ENCODE measurements at regions not wholly inside any gene's neighbourhood (a gene's known extent, or its start where the extent isn't known, plus 50 kb on each side); places are given as distances from the start of the nearest gene placed in this dataset.

GRCh38 chr12:92650228-92650822 is 52.5 kb upstream of the PLEKHG7 start:
- no peak for DNase-seq (ENCODE audit: extremely low read depth, low read depth)

- DNase-seq (ENCODE audit: extremely low read depth, low read depth), result peak; percentile 82
Observed at GRCh38 chr12:92649511-92650227, 53.1 kb upstream of the PLEKHG7 start.

DNA sequence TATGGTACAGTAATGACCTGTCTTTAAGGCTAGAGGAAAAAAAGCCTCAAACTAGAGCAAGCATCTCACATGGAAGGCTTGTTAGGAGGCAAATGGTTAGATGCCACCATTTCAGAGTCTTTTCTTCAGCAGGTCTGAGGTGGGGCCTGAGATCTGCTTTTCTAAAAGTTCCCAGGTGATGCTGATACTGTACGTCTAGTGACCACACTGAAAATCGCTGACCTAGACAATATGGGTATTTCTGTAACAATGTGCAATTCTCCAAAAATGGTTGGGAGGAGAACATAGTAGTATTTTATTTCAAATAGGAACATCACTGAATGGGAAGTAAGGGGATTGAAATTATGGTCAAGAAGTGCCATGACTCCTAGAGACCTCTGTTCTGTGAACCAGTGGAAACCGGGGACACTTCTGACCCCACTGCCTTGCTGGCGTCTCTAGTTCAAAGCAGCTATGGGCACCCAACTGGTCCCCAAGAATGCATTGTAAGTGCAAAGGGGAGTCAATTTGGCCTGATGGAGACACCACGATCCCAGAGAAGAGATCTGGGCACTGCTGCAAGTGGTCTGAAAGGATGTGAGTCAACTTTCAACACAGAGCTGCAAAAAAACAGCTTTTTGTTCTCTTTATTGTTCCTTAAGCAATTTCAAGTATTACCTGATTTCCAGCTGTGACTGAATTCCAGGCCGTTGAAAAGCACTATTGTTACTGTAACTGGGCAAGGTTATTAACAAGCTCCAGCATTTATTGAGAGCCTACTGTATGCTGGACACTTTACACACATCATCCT is 54.4 kb upstream of the PLEKHG7 start:
- DNase-seq (ENCODE audit: extremely low read depth, low read depth), result no peak

GRCh38 chr12:92641291-92641690 is 61.5 kb upstream of the PLEKHG7 start:
- DNase-seq (ENCODE audit: extremely low read depth, low read depth), result no peak

GRCh38 chr12:92640691-92641090 is 62.1 kb upstream of the PLEKHG7 start:
- no peak for DNase-seq (ENCODE audit: extremely low read depth, low read depth)

DNA sequence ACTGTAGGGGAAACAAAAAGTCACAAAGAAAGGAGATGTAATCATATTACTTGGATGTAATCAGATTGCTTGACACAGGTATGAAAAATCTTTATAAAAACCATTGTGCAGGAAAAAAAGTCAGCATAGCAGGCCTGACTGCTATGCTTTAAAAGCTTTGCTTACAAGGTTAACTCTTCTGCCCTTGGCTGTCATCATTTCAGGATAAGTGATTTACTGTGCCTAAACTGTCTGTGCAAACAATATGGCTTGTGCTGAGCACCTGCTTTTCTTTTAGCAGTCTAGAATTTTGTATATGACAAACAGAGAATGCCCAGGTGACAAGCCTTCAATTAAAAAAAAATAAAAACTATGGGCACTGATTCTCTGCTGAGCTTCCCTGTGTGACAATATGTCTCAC is 63.8 kb upstream of the PLEKHG7 start:
- no peak for DNase-seq (ENCODE audit: extremely low read depth, low read depth)

DNA sequence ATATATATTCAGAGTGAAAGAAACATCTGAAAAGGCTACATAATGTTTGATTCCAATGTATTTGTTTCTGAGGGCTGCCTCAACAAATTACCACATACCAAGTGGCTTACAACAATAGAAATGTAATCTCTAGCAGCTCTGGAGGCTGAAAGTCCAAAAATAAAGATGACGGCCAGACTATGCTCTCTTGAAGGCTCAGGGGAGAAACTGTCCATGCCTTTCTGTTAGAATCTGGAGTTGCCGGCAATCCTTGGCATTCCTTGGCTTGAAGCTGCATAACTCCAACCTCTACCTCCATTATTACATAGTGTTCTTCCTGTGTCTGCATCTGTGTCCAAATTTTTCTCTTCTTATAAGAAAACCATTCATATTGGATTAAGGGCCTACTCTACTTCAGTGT is 68.1 kb upstream of the PLEKHG7 start:
- no peak for DNase-seq (ENCODE audit: extremely low read depth, low read depth)

GRCh38 chr12:92634202-92634601 is 68.6 kb upstream of the PLEKHG7 start:
- no peak for DNase-seq (ENCODE audit: extremely low read depth, low read depth)

- DNase-seq (ENCODE audit: extremely low read depth, low read depth), result no peak
Observed at GRCh38 chr12:92630968-92631367, 71.8 kb upstream of the PLEKHG7 start.

DNA sequence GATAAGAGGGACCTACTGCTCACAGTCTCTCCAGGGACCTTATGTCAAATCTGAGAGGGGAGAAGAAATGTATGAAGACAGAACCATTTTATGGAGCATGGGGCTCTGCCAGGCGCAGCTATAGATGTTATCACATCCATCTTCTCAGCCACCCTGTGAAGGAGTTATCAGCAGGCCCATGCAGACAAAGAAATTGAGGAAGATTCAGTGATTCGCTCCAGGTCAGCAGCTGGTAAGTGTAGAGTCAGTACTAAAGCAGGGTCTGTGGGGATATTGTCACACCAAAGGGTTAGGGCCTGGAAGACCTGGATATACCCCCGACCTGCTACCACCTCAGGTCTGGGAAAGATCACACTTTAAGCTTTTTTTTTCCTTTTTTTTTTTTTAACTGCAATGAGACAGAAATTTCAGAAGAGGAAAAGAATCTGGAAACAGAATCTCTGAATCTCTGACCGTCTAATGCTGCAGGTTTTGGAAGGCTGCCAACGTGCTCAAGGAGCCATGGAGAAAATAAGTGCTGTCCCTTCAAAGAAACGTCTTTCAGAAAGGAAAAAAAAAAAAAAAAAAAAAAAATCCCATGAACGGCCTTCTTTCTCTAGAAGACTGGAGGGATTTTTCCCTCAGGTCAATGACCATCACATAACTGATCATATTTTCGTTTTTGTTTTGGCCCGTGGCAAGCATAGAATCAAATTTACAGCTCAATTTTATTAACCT is 73.3 kb upstream of the PLEKHG7 start:
- no peak for DNase-seq (ENCODE audit: extremely low read depth, low read depth)

DNA sequence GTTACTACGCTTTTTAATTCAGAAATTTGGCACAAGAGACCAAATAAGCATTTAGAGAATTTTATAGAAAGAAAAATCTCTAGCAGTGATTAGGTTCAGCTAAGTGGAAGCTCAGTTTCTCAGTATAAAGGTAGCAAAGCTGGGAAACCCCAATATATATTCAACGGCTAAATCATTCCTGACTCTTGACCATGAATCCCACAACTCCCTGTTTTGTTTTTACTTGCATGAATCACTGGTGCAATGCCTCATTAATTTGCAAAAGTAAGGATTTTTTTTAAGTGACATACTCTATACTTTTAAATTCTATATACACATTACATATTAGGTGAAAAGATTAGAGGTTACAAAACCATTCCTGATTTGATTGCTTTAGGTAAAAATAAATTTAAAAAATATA is 74.3 kb upstream of the PLEKHG7 start:
- no peak for DNase-seq (ENCODE audit: extremely low read depth, low read depth)

DNA sequence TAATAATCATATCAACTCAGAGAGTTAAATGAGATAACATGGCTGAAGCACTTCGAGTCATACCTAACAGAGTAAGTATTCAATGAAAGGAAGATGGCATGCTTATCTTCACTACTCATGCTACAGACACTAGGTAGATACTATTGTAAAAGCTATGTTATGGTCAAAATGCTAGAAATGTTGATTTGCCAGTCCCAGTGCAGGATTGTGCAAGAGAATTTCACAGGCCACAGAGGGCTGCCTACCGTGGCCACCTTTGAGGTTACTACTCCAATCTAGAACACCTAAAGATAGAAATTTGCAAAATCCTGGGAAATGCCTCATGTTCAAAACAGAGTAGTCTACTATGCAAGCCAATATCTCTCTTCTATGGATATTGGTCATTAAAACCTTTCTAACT is 75.3 kb upstream of the PLEKHG7 start:
- DNase-seq (ENCODE audit: extremely low read depth, low read depth), result no peak

GRCh38 chr12:92625639-92626310 is 77.0 kb upstream of the PLEKHG7 start:
- DNase-seq (ENCODE audit: extremely low read depth, low read depth), result no peak

GRCh38 chr12:92624236-92624635 is 78.6 kb upstream of the PLEKHG7 start:
- no peak for DNase-seq (ENCODE audit: extremely low read depth, low read depth)

- DNase-seq (ENCODE audit: extremely low read depth, low read depth), result no peak
Observed at GRCh38 chr12:92623386-92623785, 79.4 kb upstream of the PLEKHG7 start.

DNA sequence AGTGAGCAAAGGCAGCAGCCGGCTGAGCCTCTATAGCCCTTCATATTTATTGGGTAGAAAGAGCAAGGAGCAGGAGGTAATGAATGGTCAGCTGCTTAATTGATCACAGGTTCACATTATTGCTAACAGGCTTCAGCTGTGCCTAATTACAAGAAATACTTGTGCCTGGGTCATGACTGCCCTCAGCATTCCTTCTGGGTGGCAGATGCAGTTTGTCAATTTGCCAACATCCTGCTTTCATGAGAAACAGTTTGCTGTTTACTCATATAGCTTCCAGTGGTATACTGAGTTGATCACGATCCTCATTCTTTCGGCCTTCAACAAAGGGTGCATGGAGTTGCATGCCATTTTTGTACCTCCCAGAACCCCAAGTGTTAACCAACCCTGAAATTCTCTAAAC is 81.0 kb upstream of the PLEKHG7 start:
- no peak for DNase-seq (ENCODE audit: extremely low read depth, low read depth)

DNA sequence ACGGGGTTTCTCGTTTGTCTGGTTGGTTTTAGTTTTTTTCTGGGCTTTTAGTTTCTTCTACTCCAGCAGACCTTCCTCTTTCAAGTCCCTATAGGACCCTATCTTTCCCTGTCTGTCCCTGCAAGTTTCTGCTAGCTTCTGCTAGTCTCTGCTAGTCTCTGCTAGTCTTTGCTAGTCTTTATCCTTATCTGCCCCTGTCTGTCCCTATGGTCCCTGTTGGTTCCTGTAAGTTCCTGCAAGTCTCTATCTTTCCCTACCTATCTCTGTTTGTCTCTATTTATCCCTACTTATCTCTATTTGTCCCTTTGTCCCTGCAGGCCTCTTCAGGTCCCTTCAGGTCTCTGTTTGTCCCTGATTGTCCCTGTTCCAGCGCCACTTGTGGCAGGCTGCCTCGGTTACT is 81.5 kb upstream of the PLEKHG7 start:
- DNase-seq (ENCODE audit: extremely low read depth, low read depth), result no peak

DNA sequence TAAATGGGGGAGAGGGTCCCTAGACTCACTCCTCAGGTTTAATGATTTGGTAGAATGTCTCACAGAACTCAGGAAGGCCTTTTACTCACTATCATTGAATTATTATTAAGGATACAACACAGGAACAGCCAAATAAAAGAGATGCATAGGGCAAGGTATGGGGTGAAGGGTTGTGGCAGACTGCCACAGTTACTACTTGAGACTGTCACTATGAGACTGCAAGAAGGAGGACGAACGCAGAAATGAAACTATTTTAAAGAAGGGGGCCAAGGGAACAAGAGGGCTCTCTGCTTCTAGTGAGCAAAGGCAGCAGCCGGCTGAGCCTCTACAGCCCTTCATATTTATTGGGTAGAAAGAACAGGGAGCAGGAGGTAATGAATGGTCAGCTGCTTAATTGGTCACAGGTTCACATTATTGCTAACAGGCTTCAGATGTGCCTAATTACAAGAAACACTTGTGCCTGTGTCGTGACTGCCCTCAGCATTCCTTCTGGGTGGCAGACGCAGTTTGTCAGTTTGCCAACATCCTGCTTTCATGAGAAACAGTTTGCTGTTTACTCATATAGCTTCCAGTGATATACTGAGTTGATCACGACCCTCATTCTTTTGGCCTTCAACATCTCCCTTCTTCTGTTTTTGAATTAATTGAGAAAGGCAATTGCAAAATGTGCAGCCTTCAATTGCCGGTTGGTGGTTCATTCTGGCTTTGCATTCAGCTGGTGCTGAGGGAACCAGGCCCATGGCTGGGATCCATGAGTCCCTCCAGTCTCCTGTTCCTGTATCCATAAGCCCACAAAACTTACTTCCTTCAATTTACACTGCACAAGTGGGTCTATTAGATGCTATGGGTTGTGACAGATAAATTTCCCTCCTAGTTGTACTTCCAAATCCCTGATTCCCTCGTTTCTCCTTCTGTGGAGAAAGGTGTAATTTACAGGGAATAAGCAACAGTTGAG is 82.8 kb upstream of the PLEKHG7 start:
- no peak for DNase-seq (ENCODE audit: extremely low read depth, low read depth)

DNA sequence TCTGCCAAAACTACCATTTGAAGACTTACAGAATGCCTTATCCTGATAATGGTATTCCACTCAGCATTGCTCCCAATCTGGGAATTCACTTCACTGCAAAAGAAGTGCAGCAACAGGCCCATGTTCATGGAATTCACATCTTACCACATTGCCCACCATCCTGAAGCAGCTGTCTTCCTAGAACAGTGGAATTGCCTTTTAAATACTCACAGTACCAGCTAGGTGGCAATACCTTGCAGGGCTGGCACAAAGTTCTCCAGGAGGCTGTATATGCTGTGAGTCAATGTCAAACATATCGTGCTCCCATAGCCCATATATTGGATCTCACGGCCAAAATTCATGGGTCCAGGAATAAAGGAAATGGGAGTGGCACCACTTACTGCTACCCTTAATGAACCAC is 83.8 kb upstream of the PLEKHG7 start:
- no peak for DNase-seq (ENCODE audit: extremely low read depth, low read depth)

GRCh38 chr12:92615703-92616102 is 87.1 kb upstream of the PLEKHG7 start:
- no peak for DNase-seq (ENCODE audit: extremely low read depth, low read depth)

Measured in NCI-H460 (cell line).